T-helper 1 cell treated with Interleukin-12 subunit alpha and Interleukin-12 subunit beta and Interleukin-4 antibody, amounts not matched to agents 30 μg/mL and 1 μg/mL, for 36 hours (primary cell): ENCODE measurements at regions not wholly inside any gene's neighbourhood (a gene's known extent, or its start where the extent isn't known, plus 50 kb on each side); places are given as distances from the start of the nearest gene placed in this dataset.

Experiments
- H3K27ac Mint-ChIP-seq: one replicate; pipeline ENCODE4 v1.8.0; 2021; ENCODE audit warnings: mild to moderate bottlenecking, mixed read lengths
- H3K27me3 Mint-ChIP-seq: one replicate; pipeline ENCODE4 v1.8.0; 2021; ENCODE audit warnings: low read depth, mixed read lengths
- H3K36me3 Mint-ChIP-seq: one replicate; pipeline ENCODE4 v1.8.0; 2021; ENCODE audit warnings: low read depth, mixed read lengths
- H3K4me1 Mint-ChIP-seq: one replicate; pipeline ENCODE4 v1.8.0; 2021; ENCODE audit warnings: low read depth, mixed read lengths
- H3K4me3 Mint-ChIP-seq: one replicate; pipeline ENCODE4 v1.8.0; 2021; ENCODE audit warnings: mild to moderate bottlenecking, moderate library complexity, mixed read lengths
- H3K9me3 Mint-ChIP-seq: one replicate; pipeline ENCODE4 v1.8.0; 2021; ENCODE audit warnings: mixed read lengths

- H3K4me1 Mint-ChIP-seq, result peaks cover 40% of the 10 kb centered on the region
- no peaks in the 10 kb centered on the region for H3K27me3 Mint-ChIP-seq
- no peak overlapping the region for H3K27ac Mint-ChIP-seq
- H3K36me3 Mint-ChIP-seq, result peaks cover 21% of the 10 kb centered on the region
- H3K9me3 Mint-ChIP-seq, result no peaks in the 10 kb centered on the region
- H3K4me3 Mint-ChIP-seq, result no peak overlapping the region
Measured at GRCh38 chr6:144601221-144601620, 316.1 kb downstream of the UTRN start.

- Mint-ChIP-seq H3K4me1 (peaks cover 43% of the 10 kb centered on the region), H3K36me3 (peaks cover 28% of the 10 kb centered on the region), H3K27ac (peak overlapping the region; percentile 37), H3K27me3 (no peaks in the 10 kb centered on the region), H3K9me3 (no peaks in the 10 kb centered on the region), H3K4me3 (no peak overlapping the region)
Measured at GRCh38 chr6:144602523-144603180, 317.5 kb downstream of the UTRN start.

- peaks cover 29% of the 10 kb centered on the region for H3K36me3 Mint-ChIP-seq
- no peak overlapping the region for H3K27ac Mint-ChIP-seq
- no peaks in the 10 kb centered on the region for H3K27me3 Mint-ChIP-seq
- peaks cover 40% of the 10 kb centered on the region for H3K4me1 Mint-ChIP-seq
- no peaks in the 10 kb centered on the region for H3K9me3 Mint-ChIP-seq
- no peak overlapping the region for H3K4me3 Mint-ChIP-seq
Measured at GRCh38 chr6:144606083-144606482, 320.9 kb downstream of the UTRN start.

GRCh38 chr6:144607998-144608735, 323.0 kb downstream of the UTRN start:
- no peaks in the 10 kb centered on the region for H3K9me3 Mint-ChIP-seq
- H3K27ac Mint-ChIP-seq, result no peak overlapping the region
- peaks cover 23% of the 10 kb centered on the region for H3K36me3 Mint-ChIP-seq
- H3K4me3 Mint-ChIP-seq, result no peak overlapping the region
- H3K27me3 Mint-ChIP-seq, result no peaks in the 10 kb centered on the region
- peaks cover 31% of the 10 kb centered on the region for H3K4me1 Mint-ChIP-seq

- H3K36me3 Mint-ChIP-seq, result peaks cover 19% of the 10 kb centered on the region
- no peak overlapping the region for H3K27ac Mint-ChIP-seq
- H3K4me3 Mint-ChIP-seq, result no peak overlapping the region
- H3K4me1 Mint-ChIP-seq, result peaks cover 28% of the 10 kb centered on the region
- H3K27me3 Mint-ChIP-seq, result no peaks in the 10 kb centered on the region
- no peaks in the 10 kb centered on the region for H3K9me3 Mint-ChIP-seq
Measured at GRCh38 chr6:144612811-144613210, 327.7 kb downstream of the UTRN start.

GRCh38 chr6:144613859-144614258, 328.7 kb downstream of the UTRN start:
- Mint-ChIP-seq H3K36me3 (peaks cover 15% of the 10 kb centered on the region), H3K27me3 (no peaks in the 10 kb centered on the region), H3K4me1 (peaks cover 17% of the 10 kb centered on the region), H3K4me3 (no peak overlapping the region), H3K9me3 (no peaks in the 10 kb centered on the region), H3K27ac (peak overlapping the region; percentile 8)

GRCh38 chr6:144615870-144616269, 330.7 kb downstream of the UTRN start:
- no peak overlapping the region for H3K27ac Mint-ChIP-seq
- H3K27me3 Mint-ChIP-seq, result no peaks in the 10 kb centered on the region

GRCh38 chr6:144617191-144617590, 332.1 kb downstream of the UTRN start:
- peaks cover 9% of the 10 kb centered on the region for H3K36me3 Mint-ChIP-seq
- no peaks in the 10 kb centered on the region for H3K9me3 Mint-ChIP-seq
- peaks cover 14% of the 10 kb centered on the region for H3K4me1 Mint-ChIP-seq
- H3K27ac Mint-ChIP-seq, result no peak overlapping the region
- H3K4me3 Mint-ChIP-seq, result no peak overlapping the region
- H3K27me3 Mint-ChIP-seq, result no peaks in the 10 kb centered on the region

More at GRCh38 chr6:144615870-144616269, 330.7 kb downstream of the UTRN start:
- H3K4me3 Mint-ChIP-seq, result no peak overlapping the region
- peaks cover 9% of the 10 kb centered on the region for H3K36me3 Mint-ChIP-seq
- no peaks in the 10 kb centered on the region for H3K9me3 Mint-ChIP-seq
- H3K4me1 Mint-ChIP-seq, result peaks cover 15% of the 10 kb centered on the region

GRCh38 chr6:144617708-144618107, 332.6 kb downstream of the UTRN start:
- peaks cover 9% of the 10 kb centered on the region for H3K36me3 Mint-ChIP-seq
- H3K27me3 Mint-ChIP-seq, result no peaks in the 10 kb centered on the region
- H3K9me3 Mint-ChIP-seq, result no peaks in the 10 kb centered on the region
- peaks cover 12% of the 10 kb centered on the region for H3K4me1 Mint-ChIP-seq
- H3K4me3 Mint-ChIP-seq, result no peak overlapping the region
- H3K27ac Mint-ChIP-seq, result no peak overlapping the region

GRCh38 chr6:144619966-144620365, 334.8 kb downstream of the UTRN start:
- Mint-ChIP-seq H3K4me1 (no peaks in the 10 kb centered on the region), H3K36me3 (peaks cover 9% of the 10 kb centered on the region), H3K9me3 (no peaks in the 10 kb centered on the region), H3K27ac (no peak overlapping the region), H3K4me3 (no peak overlapping the region), H3K27me3 (no peaks in the 10 kb centered on the region)

GRCh38 chr6:144621332-144621731, 336.2 kb downstream of the UTRN start:
- Mint-ChIP-seq H3K9me3 (no peaks in the 10 kb centered on the region), H3K4me1 (no peaks in the 10 kb centered on the region), H3K27ac (no peak overlapping the region), H3K4me3 (no peak overlapping the region), H3K27me3 (no peaks in the 10 kb centered on the region), H3K36me3 (peaks cover 6% of the 10 kb centered on the region)

GRCh38 chr6:144624246-144624645, 339.1 kb downstream of the UTRN start:
- H3K27me3 Mint-ChIP-seq, result no peaks in the 10 kb centered on the region
- no peak overlapping the region for H3K27ac Mint-ChIP-seq
- H3K4me3 Mint-ChIP-seq, result no peak overlapping the region
- H3K9me3 Mint-ChIP-seq, result no peaks in the 10 kb centered on the region
- no peaks in the 10 kb centered on the region for H3K36me3 Mint-ChIP-seq
- no peaks in the 10 kb centered on the region for H3K4me1 Mint-ChIP-seq

GRCh38 chr6:144624716-144625115, 339.6 kb downstream of the UTRN start:
- H3K9me3 Mint-ChIP-seq, result no peaks in the 10 kb centered on the region
- H3K27ac Mint-ChIP-seq, result no peak overlapping the region
- no peaks in the 10 kb centered on the region for H3K27me3 Mint-ChIP-seq
- no peaks in the 10 kb centered on the region for H3K4me1 Mint-ChIP-seq
- no peaks in the 10 kb centered on the region for H3K36me3 Mint-ChIP-seq
- H3K4me3 Mint-ChIP-seq, result no peak overlapping the region

- no peaks in the 10 kb centered on the region for H3K9me3 Mint-ChIP-seq
- no peak overlapping the region for H3K4me3 Mint-ChIP-seq
- H3K27me3 Mint-ChIP-seq, result no peaks in the 10 kb centered on the region
- H3K4me1 Mint-ChIP-seq, result peaks cover 4% of the 10 kb centered on the region
- H3K27ac Mint-ChIP-seq, result no peak overlapping the region
- H3K36me3 Mint-ChIP-seq, result no peaks in the 10 kb centered on the region
Measured at GRCh38 chr6:144630857-144631256, 345.7 kb downstream of the UTRN start.

GRCh38 chr6:144632266-144632665, 347.1 kb downstream of the UTRN start:
- Mint-ChIP-seq H3K4me3 (no peak overlapping the region), H3K36me3 (no peaks in the 10 kb centered on the region), H3K9me3 (no peaks in the 10 kb centered on the region), H3K4me1 (peaks cover 4% of the 10 kb centered on the region), H3K27ac (no peak overlapping the region), H3K27me3 (no peaks in the 10 kb centered on the region)
